ENCODE measurements at regions not wholly inside any gene's neighbourhood (a gene's known extent, or its start where the extent isn't known, plus 50 kb on each side); places are given as distances from the start of the nearest gene placed in this dataset.
"Not testable (repeated sequence)": the region's sequence is repeated elsewhere in the genome, so short reads cannot be mapped to it uniquely, and the experiment has no call there.

DNA sequence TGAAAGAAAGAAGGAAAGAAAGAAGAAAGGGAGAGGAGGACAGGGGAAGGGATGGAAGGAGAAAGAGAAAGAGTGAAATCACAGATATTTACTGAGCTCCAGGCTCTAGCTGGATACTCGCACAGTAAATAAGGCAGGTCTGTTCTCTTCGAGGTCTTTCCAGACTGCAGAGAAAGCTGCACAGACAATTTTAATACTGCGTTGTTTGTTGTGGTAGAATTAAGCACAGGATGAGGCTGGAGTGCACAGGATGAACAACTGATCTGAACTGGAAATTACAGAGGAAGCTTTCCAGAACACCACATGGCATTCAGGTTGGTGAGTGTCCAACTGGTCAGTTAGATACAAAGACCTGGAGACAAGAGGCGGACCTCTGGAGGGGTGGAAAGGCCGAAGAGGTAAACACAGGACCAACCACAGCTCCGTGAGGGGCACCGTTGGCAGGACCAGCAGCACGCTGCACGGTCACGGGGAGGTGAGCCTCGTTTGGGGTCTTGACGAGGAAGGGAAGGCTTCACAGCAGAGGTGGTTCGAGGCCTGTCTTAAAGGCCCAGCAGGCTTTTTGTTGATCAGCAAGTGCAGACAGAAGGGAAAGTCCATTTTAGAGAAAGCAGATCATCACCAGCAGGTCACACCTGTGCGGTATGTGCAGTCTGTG lies 121.7 kb downstream of the ATP6V0E2 start:
- not testable (repeated sequence) for DNase-seq (ENCODE audit: low read depth)

- DNase-seq (ENCODE audit: low read depth), result not testable (repeated sequence)
These were observed 127.2 kb downstream of the ATP6V0E2 start for GRCh38 chr7:150000780-150001599.

DNA sequence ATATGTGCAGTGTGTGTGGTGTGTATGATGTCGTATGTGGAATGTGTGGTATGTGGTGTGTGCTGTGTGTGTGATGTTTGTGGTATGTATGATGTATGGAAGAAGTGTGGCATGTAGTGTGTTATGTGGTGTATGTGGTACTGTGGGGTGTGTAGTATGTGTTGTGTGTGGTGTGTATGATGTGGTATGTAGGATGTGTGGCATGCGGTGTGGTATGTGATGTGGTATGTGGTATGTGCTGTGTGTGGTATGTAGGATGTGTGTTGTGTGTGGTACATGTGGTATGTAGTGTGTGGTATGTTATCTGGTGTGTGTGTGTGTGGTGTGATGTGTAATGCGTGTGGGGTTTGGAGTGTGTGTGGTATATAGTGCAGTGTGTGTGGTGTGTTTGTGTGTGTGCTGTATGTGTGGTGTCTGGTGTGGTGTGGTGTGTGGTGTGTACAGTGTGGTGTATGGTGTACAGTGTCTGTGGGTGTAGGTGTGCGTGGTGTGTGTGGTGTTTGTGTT lies 129.6 kb downstream of the ATP6V0E2 start:
- DNase-seq (ENCODE audit: low read depth), result no peak

- DNase-seq (ENCODE audit: low read depth), result not testable (repeated sequence)
These were observed 130.2 kb downstream of the ATP6V0E2 start for GRCh38 chr7:150003973-150004372.

- DNase-seq (ENCODE audit: low read depth), result not testable (repeated sequence)
These were observed 131.1 kb downstream of the ATP6V0E2 start for GRCh38 chr7:150004843-150005242.

DNA sequence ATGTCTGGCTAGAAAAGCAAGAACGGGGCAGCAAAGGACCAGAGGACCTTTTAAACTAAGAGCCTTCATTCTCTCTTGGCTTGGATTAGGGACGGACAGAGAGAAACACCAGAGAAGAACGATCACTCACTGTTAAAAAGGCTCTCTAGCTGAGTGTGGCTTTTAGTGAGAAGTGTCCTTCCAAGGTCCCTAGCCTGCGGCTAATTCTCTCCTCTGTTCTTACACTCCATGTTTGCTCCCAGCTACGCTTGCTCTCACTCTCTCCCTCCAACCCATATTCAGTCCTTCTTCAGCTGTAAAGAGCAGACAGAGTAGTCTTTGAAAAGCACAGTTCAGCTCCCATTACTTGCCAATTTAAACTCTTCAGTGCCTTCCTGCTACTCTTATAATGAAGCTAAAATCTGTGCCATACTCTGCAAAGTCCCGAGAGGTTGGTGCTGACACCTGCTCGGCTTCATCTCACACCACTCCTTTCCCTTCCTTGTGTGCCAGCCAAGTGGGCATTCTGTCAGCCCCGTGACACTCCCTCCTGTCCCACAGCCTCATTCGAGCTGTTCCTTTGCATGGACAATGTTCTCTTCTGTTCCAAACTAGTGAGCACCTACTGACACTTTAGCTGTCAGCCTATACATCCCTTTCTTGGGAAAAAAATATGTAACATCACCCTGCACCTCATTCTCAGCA lies 136.0 kb downstream of the ATP6V0E2 start:
- DNase-seq (ENCODE audit: low read depth), result not testable (repeated sequence)

DNA sequence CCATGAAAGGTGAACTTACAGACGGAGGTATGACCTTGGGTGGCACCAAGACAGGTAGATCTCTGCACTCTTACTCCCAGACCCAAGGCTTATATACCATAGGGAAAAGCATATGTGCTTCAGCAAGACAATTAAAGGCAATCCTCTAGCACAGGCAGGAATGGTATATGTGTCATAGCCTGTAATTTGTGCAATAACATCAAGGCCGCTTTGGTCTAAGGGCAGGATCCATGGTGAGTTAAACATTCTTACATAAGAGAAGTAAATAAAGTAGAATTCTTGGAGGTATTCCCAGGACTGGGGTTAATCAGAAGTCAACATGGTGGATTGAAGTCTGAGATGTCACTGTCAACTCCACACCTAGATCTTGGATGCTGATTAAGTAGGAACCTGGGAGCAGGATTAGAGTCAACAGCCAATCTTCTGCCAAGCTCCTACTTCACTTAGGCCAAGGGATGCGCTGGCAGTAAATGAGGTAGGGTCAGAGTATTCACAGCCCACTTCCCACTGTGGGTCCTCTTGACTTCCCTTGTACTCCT lies 143.0 kb downstream of the ATP6V0E2 start:
- DNase-seq (ENCODE audit: low read depth), result not testable (repeated sequence)

DNA sequence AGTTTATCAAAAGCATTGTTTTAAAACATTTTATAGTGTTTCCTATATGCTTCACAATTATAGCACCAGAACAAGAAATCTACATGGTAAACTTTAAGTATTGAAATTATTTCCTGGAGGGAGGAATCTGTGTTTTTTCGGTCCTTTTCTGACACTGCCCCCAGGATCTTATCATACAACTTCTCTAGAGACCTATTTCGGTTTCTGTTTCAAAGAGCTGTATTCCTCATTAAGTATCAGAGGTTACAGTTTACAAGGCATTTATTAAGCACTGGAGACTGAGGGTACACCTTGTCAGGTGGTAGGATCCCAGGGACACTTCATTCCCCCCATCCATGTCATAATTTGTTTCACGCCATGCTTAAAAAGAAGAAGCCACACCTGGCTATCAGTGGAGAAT lies 146.4 kb downstream of the ATP6V0E2 start:
- DNase-seq (ENCODE audit: low read depth), result not testable (repeated sequence)

GRCh38 chr7:150024550-150025490 lies 151.1 kb downstream of the ATP6V0E2 start:
- DNase-seq (ENCODE audit: low read depth), result not testable (repeated sequence)

- DNase-seq (ENCODE audit: low read depth), result not testable (repeated sequence)
These were observed 152.0 kb downstream of the ATP6V0E2 start for GRCh38 chr7:150025802-150026201.

DNA sequence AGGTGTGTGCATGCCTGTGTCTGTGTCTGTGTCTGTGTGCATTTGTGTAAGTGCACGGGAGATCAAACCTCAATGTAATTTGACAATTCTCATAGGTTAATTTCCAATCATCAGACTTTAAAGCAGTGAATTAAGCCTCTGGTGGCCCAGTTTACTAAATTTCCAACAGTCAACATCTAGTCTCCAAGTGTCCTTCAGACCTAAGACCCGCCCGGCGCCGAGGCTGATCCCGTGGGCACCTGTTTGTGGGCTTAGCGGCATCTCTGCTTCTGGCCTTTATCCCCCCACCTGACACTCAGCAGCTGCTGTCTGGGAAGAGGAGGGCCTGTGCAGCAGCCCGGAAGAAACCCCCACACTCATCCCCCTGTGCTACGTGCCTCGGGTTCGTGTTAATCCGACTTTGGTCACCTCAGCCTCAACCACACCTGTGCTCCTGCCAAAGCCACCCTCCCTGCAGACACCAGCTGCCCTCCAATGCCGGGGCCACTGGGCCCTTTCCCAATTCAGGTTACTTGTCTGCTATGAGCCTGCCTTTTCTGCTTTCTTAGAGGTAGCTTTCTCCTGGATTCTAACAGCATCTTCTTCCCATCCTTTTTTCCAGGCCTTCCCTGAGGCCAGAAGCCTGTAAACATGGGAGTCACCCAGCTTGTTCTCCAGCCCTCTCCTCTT lies 154.7 kb downstream of the ATP6V0E2 start:
- DNase-seq (ENCODE audit: low read depth), result not testable (repeated sequence)

GRCh38 chr7:150029013-150029389 lies 155.2 kb downstream of the ATP6V0E2 start:
- DNase-seq (ENCODE audit: low read depth), result not testable (repeated sequence)

- not testable (repeated sequence) for DNase-seq (ENCODE audit: low read depth)
These were observed 158.0 kb downstream of the ATP6V0E2 start for GRCh38 chr7:150031733-150032132.

DNA sequence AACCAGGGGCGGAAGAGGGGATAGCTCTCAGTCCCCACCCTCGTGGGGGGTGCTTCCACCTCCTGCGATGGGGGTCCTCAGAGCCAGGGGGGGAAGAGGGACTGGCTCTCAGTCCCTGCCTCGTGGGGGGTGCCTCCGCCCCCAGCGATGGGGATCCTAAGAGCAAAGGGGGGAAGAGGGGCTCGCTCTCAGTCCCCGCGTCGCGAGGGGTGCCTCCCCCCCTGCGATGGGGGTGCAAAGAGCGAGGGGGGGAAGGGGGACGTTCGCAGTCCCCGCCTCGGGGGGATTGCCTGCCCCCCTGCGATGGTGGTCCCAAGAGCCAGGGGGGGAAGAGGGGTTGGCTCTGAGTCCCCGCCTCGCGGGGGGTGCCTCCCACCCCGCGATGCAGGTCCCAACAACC lies 159.9 kb downstream of the ATP6V0E2 start:
- not testable (repeated sequence) for DNase-seq (ENCODE audit: low read depth)

GRCh38 chr7:150035769-150036168 lies 162.0 kb downstream of the ATP6V0E2 start:
- not testable (repeated sequence) for DNase-seq (ENCODE audit: low read depth)

DNA sequence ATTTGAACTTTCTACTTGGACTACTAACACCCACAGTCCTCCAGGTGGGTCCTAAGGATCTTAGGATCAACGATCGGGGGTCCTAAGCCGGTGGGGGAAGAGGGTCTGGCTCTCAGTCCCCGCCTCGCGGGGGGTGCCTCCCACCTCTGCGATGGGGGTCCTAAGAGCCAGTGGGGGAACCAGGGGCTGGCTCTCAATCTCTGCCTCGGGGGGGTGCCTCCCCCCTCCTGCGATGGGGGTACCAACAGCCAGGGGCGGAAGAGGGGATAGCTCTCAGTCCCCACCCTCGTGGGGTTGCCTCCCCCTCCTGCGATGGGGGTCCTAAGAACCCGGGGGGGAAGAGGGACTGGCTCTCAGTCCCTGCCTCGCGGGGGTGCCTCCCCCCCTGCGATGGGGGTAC lies 165.3 kb downstream of the ATP6V0E2 start:
- DNase-seq (ENCODE audit: low read depth), result not testable (repeated sequence)

DNA sequence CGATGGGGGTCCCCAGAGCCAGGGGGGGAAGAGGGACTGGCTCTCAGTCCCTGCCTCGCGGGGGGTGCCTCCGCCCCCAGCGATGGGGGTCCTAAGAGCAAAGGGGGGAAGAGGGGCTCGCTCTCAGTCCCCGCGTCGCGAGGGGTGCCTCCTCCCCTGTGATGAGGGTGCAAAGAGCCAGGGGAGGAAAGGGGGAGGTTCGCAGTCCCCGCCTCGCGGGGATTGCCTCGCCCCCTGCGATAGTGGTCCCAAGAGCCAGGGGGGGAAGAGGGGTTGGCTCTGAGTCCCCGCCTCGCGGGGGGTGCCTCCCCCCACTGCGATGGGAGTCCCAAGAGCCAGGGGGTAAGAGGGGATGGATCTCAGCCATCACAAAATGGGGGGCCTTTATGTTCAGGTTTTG lies 168.5 kb downstream of the ATP6V0E2 start:
- DNase-seq (ENCODE audit: low read depth), result not testable (repeated sequence)

- not testable (repeated sequence) for DNase-seq (ENCODE audit: low read depth)
These were observed 171.0 kb downstream of the ATP6V0E2 start for GRCh38 chr7:150044771-150045170.

DNA sequence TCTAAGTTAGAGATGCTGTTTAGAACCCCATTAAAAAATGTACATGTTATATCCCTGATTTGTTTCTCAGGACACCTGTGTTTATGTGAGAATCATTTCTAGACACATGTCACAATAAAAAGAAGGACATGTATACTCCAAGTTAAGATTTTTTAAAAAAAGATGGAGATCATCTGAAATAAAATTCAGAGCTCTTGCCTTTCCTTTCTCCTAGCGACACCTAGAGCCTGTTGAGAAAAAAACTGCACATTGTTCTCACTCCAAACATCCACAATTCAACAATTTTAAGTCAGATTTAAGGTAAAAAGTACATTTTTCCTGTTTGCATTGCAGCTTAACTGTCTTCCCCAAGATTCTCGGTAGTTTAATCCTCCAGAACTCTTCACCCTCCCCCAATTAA lies 171.8 kb downstream of the ATP6V0E2 start:
- DNase-seq (ENCODE audit: low read depth), result not testable (repeated sequence)

All from HS-5 (cell line).